ENCODE measurements at regions not wholly inside any gene's neighbourhood (a gene's known extent, or its start where the extent isn't known, plus 50 kb on each side); places are given as distances from the start of the nearest gene placed in this dataset.

GRCh38 chr5:97847920-97848631 lies 665.0 kb upstream of the RIOK2 start:
- no peak overlapping the region for H3K4me3 ChIP-seq (ENCODE audit: low read depth in 1 of 3, low read length in 3 of 3)
- no peaks in the 10 kb centered on the region for H3K36me3 ChIP-seq (ENCODE audit: control insufficient read depth in 4 of 4, insufficient read depth in 3 of 4, low read depth in 1 of 4, low read length in 3 of 4)
- H3K9me3 ChIP-seq (ENCODE audit: control insufficient read depth in 4 of 4, low read length in 3 of 4), result no peaks in the 10 kb centered on the region
- no peaks in the 10 kb centered on the region for H3K4me1 ChIP-seq (ENCODE audit: control insufficient read depth in 4 of 4, insufficient read depth in 4 of 4, low read length in 3 of 4)
- no peaks in the 10 kb centered on the region for H3K27me3 ChIP-seq (ENCODE audit: control insufficient read depth in 4 of 4, insufficient read depth in 4 of 4, low read length in 3 of 4)
- WGBS, result 70% methylated on average over 2 of the region's 2 CpGs
- H3K9ac ChIP-seq (ENCODE audit: low read depth in 1 of 2, low read length in 2 of 2), result no peak overlapping the region
- DNase-seq (ENCODE audit: low spot score), result no peak
- no peak overlapping the region for H3K27ac ChIP-seq (ENCODE audit: low read depth in 1 of 2, low read length in 2 of 2)
- TF ChIP-seq JUND (IDR thresholded peaks at IDR 0.05) (no peak), SP1 (IDR thresholded peaks at IDR 0.05) (no peak), REST (IDR thresholded peaks at IDR 0.05) (no peak), HNF4A (conservative IDR thresholded peaks at IDR 0.05) (no peak)

GRCh38 chr5:97851036-97851435 lies 668.0 kb upstream of the RIOK2 start:
- Histone ChIP-seq H3K4me3 (ENCODE audit: low read depth in 1 of 3, low read length in 3 of 3) (no peak overlapping the region), H3K36me3 (ENCODE audit: control insufficient read depth in 4 of 4, insufficient read depth in 3 of 4, low read depth in 1 of 4, low read length in 3 of 4) (no peaks in the 10 kb centered on the region), H3K9ac (ENCODE audit: low read depth in 1 of 2, low read length in 2 of 2) (no peak overlapping the region), H3K4me1 (ENCODE audit: control insufficient read depth in 4 of 4, insufficient read depth in 4 of 4, low read length in 3 of 4) (no peaks in the 10 kb centered on the region), H3K27me3 (ENCODE audit: control insufficient read depth in 4 of 4, insufficient read depth in 4 of 4, low read length in 3 of 4) (no peaks in the 10 kb centered on the region), H3K9me3 (ENCODE audit: control insufficient read depth in 4 of 4, low read length in 3 of 4) (peaks cover 0 to 3% (median 0%) of the 10 kb centered on the region in 4 donors), H3K27ac (ENCODE audit: low read depth in 1 of 2, low read length in 2 of 2) (no peak overlapping the region)
- TF ChIP-seq RAD21 (IDR thresholded peaks at IDR 0.05) (no peak), CTCF (IDR thresholded peaks at IDR 0.05; ENCODE audit: low read depth, low read length, missing input control) (no peak), ZBTB33 (IDR thresholded peaks at IDR 0.05) (no peak), EGR1 (IDR thresholded peaks at IDR 0.05; ENCODE audit: low read depth in 2 of 2) (no peak), NR2F2 (IDR thresholded peaks at IDR 0.05) (no peak), TAF1 (conservative IDR thresholded peaks at IDR 0.05) (no peak), GABPA (IDR thresholded peaks at IDR 0.05 in 1 of 2, conservative IDR thresholded peaks at IDR 0.05 in 1 of 2) (no peak), JUND (IDR thresholded peaks at IDR 0.05) (no peak), HNF4G (IDR thresholded peaks at IDR 0.05) (no peak), MAX (IDR thresholded peaks at IDR 0.05) (no peak), HNF4A (conservative IDR thresholded peaks at IDR 0.05) (no peak), REST (IDR thresholded peaks at IDR 0.05) (no peak), SP1 (IDR thresholded peaks at IDR 0.05) (no peak), YY1 (IDR thresholded peaks at IDR 0.05) (no peak), RXRA (IDR thresholded peaks at IDR 0.05) (no peak), ATF3 (IDR thresholded peaks at IDR 0.05) (no peak), FOXA2 (IDR thresholded peaks at IDR 0.05) (no peak), FOXA1 (IDR thresholded peaks at IDR 0.05) (no peak)
- no peak for DNase-seq (ENCODE audit: low spot score)
- 78% methylated on average over 1 of the region's 1 CpG for WGBS

Measured in liver (tissue), 8 donors.